ENCODE measurements at regions not wholly inside any gene's neighbourhood (a gene's known extent, or its start where the extent isn't known, plus 50 kb on each side); places are given as distances from the start of the nearest gene placed in this dataset.

GRCh38 chr4:107478327-107478980 is 241.6 kb downstream of the PAPSS1 start:
- TF ChIP-seq CTCF (IDR thresholded peaks at IDR 0.05) (no peak), EP300 (IDR thresholded peaks at IDR 0.05) (no peak)
